GM23338 (cell line): ENCODE measurements at regions not wholly inside any gene's neighbourhood (a gene's known extent, or its start where the extent isn't known, plus 50 kb on each side); places are given as distances from the start of the nearest gene placed in this dataset.

ENCODE experiments used
- ATAC-seq: fragments of 200-7000 bp; cut with Tn5 transposase; 3 replicates; pipeline ENCODE4 v1.9.1; 2020
- DNase-seq: peaks from one replicate; pipeline ENCODE4 v3.0.0-alpha.2; 2015; ENCODE audit warnings: low spot score
- H2AFZ ChIP-seq: fragments of 200-600 bp; sonication (generic); 2 replicates; pipeline ENCODE4 v1.8.0; 2016; ENCODE audit warnings: antibody characterized with exemption, mild to moderate bottlenecking, moderate library complexity
- H3F3A ChIP-seq: fragments of 200-600 bp; sonication (generic); replicated peaks from 2 replicates; pipeline ENCODE4 v1.8.0; 2017; ENCODE audit warnings: antibody characterized with exemption, mixed run types, low read depth
- H3K27ac ChIP-seq: fragments of 200-600 bp; sonication (generic); 2 replicates; pipeline ENCODE4 v1.6.1; 2016; ENCODE audit warnings: low read depth
- H3K27me3 ChIP-seq: fragments of 200-600 bp; sonication (generic); 2 replicates; pipeline ENCODE4 v1.8.0; 2016; ENCODE audit warnings: mild to moderate bottlenecking, mixed run types, moderate library complexity; ENCODE audit not compliant: insufficient read depth
- H3K36me3 ChIP-seq: fragments of 200-600 bp; sonication (generic); 2 replicates; pipeline ENCODE4 v1.8.0; 2016; ENCODE audit warnings: mild to moderate bottlenecking; ENCODE audit not compliant: insufficient read depth
- H3K4me1 ChIP-seq: fragments of 200-600 bp; sonication (generic); 2 replicates; pipeline ENCODE4 v1.8.0; 2016; ENCODE audit warnings: mild to moderate bottlenecking, moderate library complexity; ENCODE audit not compliant: insufficient read depth
- H3K4me2 ChIP-seq: fragments of 200-600 bp; sonication (generic); 2 replicates; pipeline ENCODE4 v1.7.1; 2017; ENCODE audit warnings: mixed run types
- H3K4me3 ChIP-seq: fragments of 200-600 bp; sonication (generic); 2 replicates; pipeline ENCODE4 v1.6.1; 2016; ENCODE audit warnings: mixed run types
- H3K79me2 ChIP-seq: fragments of 200-600 bp; sonication (generic); replicated peaks from 2 replicates; pipeline ENCODE4 v1.8.0; 2017; ENCODE audit warnings: mild to moderate bottlenecking; ENCODE audit not compliant: insufficient read depth
- H3K9me2 ChIP-seq: fragments of 200-600 bp; sonication (generic); 2 replicates; pipeline ENCODE4 v1.8.0; 2017; ENCODE audit not compliant: insufficient read depth
- H4K20me1 ChIP-seq: fragments of 200-600 bp; sonication (generic); replicated peaks from 2 replicates; pipeline ENCODE4 v1.8.0; 2017; ENCODE audit warnings: mild to moderate bottlenecking; ENCODE audit not compliant: insufficient read depth
- H3K27ac Mint-ChIP-seq: 2 replicates; pipeline ENCODE4 v1.8.0; 2020; ENCODE audit warnings: inconsistent platforms, mild to moderate bottlenecking, moderate library complexity, mixed read lengths
- H3K27me3 Mint-ChIP-seq: 3 replicates; pipeline ENCODE4 v1.8.0; 2022; ENCODE audit warnings: low read depth, mild to moderate bottlenecking, moderate library complexity, mixed read lengths, inconsistent platforms; ENCODE audit not compliant: insufficient read depth, poor library complexity
- H3K36me3 Mint-ChIP-seq: 3 replicates; pipeline ENCODE4 v1.8.0; 2021; ENCODE audit warnings: low read depth, mild to moderate bottlenecking, inconsistent platforms, moderate library complexity, mixed read lengths
- H3K4me1 Mint-ChIP-seq: 3 replicates; pipeline ENCODE4 v1.8.0; 2020; ENCODE audit warnings: mild to moderate bottlenecking, inconsistent platforms, mixed read lengths
- H3K4me3 Mint-ChIP-seq: 3 replicates; pipeline ENCODE4 v1.8.0; 2021; ENCODE audit warnings: moderate library complexity, mild to moderate bottlenecking, inconsistent platforms, mixed read lengths
- H3K9me3 Mint-ChIP-seq: 3 replicates; pipeline ENCODE4 v1.8.0; 2020; ENCODE audit warnings: moderate library complexity, mild to moderate bottlenecking, inconsistent platforms, mixed read lengths
- CREB1 ChIP-seq: fragments of 250-450 bp; sonication (Bioruptor Pico); IDR thresholded peaks from 2 replicates; pipeline ENCODE4 v1.5.0; 2020; ENCODE audit warnings: low read depth, mild to moderate bottlenecking, moderate library complexity
- CTCF ChIP-seq, 2 experiments: fragments of 200-600 bp in 1 of 2; sonication (generic) in 1 of 2; conservative IDR thresholded peaks; 2 replicates each; pipeline versions ENCODE4 v1.5.1 to v1.6.1; 2016 to 2017; ENCODE audit warnings: antibody characterized with exemption in 2 of 2, low read depth in 2 of 2, mild to moderate bottlenecking in 2 of 2, moderate library complexity in 1 of 2
- ETS1 ChIP-seq: IDR thresholded peaks from 2 replicates; pipeline ENCODE4 v1.6.1; 2016; ENCODE audit warnings: antibody characterized with exemption
- EZH2 ChIP-seq: fragments of 200-600 bp; sonication (generic); IDR thresholded peaks from one replicate; pipeline ENCODE4 v1.8.0; 2017; ENCODE audit warnings: antibody characterized with exemption, mild to moderate bottlenecking, low read depth; ENCODE audit not compliant: unreplicated experiment
- JUNB ChIP-seq: IDR thresholded peaks from one replicate; pipeline ENCODE4 v1.6.1; 2016; ENCODE audit warnings: antibody characterized with exemption; ENCODE audit not compliant: unreplicated experiment
- NANOG ChIP-seq: IDR thresholded peaks from 2 replicates; pipeline ENCODE4 v1.6.1; 2016; ENCODE audit warnings: antibody characterized with exemption, borderline replicate concordance
- STAT1 ChIP-seq: IDR thresholded peaks from one replicate; pipeline ENCODE4 v1.6.1; 2016; ENCODE audit warnings: antibody characterized with exemption; ENCODE audit not compliant: unreplicated experiment
- ZNF114 ChIP-seq: fragments of 250-450 bp; sonication (Bioruptor Pico); IDR thresholded peaks from 2 replicates; pipeline ENCODE4 v1.5.0; 2020; ENCODE audit warnings: mild to moderate bottlenecking, moderate library complexity
- ZNF462 ChIP-seq: fragments of 250-450 bp; sonication (Bioruptor Pico); IDR thresholded peaks from 2 replicates; pipeline ENCODE4 v1.5.0; 2020; ENCODE audit warnings: mild to moderate bottlenecking, moderate library complexity

DNA sequence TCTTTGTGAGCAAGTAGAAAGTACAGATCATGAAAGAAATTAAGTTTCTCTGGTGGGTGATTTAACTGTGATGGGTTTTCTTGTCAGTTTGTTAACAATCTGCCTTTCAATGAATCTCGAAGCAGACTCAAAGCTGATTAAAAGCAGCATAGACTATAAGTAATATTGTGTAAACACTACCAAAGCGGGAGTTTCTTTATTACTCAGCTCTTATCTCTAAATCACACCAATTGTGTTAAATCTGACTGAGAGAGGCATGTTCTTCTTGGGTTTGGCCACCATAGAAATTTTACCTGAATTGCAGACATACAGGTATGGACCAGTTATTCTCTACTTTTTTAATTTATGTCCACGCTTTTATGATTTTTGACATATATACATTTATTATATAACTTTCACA is 65.2 kb downstream of the DKK1 start (continued):
- no peak for TF ChIP-seq ZNF462
- TF ChIP-seq NANOG, result no peak

GRCh38 chr10:52383088-52383487 is 69.0 kb downstream of the DKK1 start:
- Mint-ChIP-seq H3K27ac (no peak overlapping the region), H3K9me3 (no peaks in the 10 kb centered on the region), H3K36me3 (no peaks in the 10 kb centered on the region), H3K4me1 (peaks cover 2% of the 10 kb centered on the region; the same call in 1 of the 3 replicates), H3K4me3 (no peak overlapping the region), H3K27me3 (no peaks in the 10 kb centered on the region)
- Histone ChIP-seq H3K4me3 (no peak overlapping the region), H3F3A (no peaks in the 10 kb centered on the region), H3K36me3 (no peaks in the 10 kb centered on the region), H4K20me1 (no peaks in the 10 kb centered on the region), H3K79me2 (no peaks in the 10 kb centered on the region), H3K27me3 (peaks cover 16% of the 10 kb centered on the region), H3K27ac (no peak overlapping the region), H3K4me2 (no peak overlapping the region), H3K4me1 (no peaks in the 10 kb centered on the region), H3K9me2 (no peaks in the 10 kb centered on the region), H2AFZ (no peak overlapping the region)
- TF ChIP-seq JUNB (no peak), NANOG (no peak), EZH2 (no peak), CTCF (conservative IDR thresholded peaks at IDR 0.05; ENCODE audit: low read depth in 2 of 2) (no peak), STAT1 (no peak), ETS1 (no peak), ZNF114 (CRISPR knock-in tag) (no peak), CREB1 (CRISPR knock-in tag) (no peak)
- DNase-seq (no peak), ATAC-seq (no peak)
